Suprapubic skin (tissue), 4 donors: ENCODE measurements at regions not wholly inside any gene's neighbourhood (a gene's known extent, or its start where the extent isn't known, plus 50 kb on each side); places are given as distances from the start of the nearest gene placed in this dataset.

ENCODE experiments used
- EP300 ChIP-seq: sonication (generic); formaldehyde crosslinking; IDR thresholded peaks from one replicate; pipeline ENCODE4 v1.6.1; 2017; ENCODE audit warnings: antibody characterized with exemption
- POLR2A ChIP-seq, 2 donors: fragments of 450-650 bp; IDR thresholded peaks; one replicate each; pipeline ENCODE4 v1.6.1; 2017; ENCODE audit warnings: antibody characterized with exemption in 2 of 2, mild to moderate bottlenecking in 2 of 2, moderate library complexity in 2 of 2
- POLR2AphosphoS5 ChIP-seq, 3 donors: sonication (generic); formaldehyde crosslinking; IDR thresholded peaks; one replicate each; pipeline ENCODE4 v1.6.1; 2017; ENCODE audit warnings: antibody characterized with exemption in 3 of 3
- TF ChIP-seq, protein P1 (sequence below), 2 donors: fragments of 200-600 bp in 1 of 2; fragments of 450-650 bp in 1 of 2; sonication (generic) in 1 of 2; IDR thresholded peaks; one replicate each; pipeline ENCODE4 v1.5.1; 2016 to 2019; ENCODE audit warnings: antibody characterized with exemption in 2 of 2, mild to moderate bottlenecking in 1 of 2, moderate library complexity in 1 of 2

DNA sequence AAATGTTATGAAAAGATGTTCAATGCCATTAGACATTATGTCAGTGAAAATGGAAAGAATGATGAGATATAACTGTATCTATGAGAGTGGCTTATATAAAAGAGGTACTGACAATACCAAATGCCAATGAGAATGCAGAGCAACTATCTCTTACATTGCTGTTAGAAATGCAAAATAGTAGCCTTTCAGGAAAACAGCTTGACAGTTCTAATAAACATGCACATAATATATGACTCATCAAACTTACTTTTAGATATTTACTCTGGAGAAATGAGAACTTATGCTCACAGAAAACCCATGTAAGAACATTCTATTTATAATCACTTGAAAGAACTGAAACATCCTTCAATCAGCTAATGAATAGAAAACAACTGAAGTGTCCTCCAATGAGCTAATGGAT lies 996.7 kb upstream of the ADGRL4 start:
- TF ChIP-seq, protein P1, sequence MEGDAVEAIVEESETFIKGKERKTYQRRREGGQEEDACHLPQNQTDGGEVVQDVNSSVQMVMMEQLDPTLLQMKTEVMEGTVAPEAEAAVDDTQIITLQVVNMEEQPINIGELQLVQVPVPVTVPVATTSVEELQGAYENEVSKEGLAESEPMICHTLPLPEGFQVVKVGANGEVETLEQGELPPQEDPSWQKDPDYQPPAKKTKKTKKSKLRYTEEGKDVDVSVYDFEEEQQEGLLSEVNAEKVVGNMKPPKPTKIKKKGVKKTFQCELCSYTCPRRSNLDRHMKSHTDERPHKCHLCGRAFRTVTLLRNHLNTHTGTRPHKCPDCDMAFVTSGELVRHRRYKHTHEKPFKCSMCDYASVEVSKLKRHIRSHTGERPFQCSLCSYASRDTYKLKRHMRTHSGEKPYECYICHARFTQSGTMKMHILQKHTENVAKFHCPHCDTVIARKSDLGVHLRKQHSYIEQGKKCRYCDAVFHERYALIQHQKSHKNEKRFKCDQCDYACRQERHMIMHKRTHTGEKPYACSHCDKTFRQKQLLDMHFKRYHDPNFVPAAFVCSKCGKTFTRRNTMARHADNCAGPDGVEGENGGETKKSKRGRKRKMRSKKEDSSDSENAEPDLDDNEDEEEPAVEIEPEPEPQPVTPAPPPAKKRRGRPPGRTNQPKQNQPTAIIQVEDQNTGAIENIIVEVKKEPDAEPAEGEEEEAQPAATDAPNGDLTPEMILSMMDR (IDR thresholded peaks at IDR 0.05), result no peak
- TF ChIP-seq POLR2AphosphoS5 (IDR thresholded peaks at IDR 0.05), result no peak
- no peak for TF ChIP-seq EP300
- TF ChIP-seq POLR2A (IDR thresholded peaks at IDR 0.05), result no peak
